ENCODE measurements at regions not wholly inside any gene's neighbourhood (a gene's known extent, or its start where the extent isn't known, plus 50 kb on each side); places are given as distances from the start of the nearest gene placed in this dataset.

GRCh38 chr9:119788921-119789320 is 419.7 kb upstream of the BRINP1 start:
- no peak overlapping the region for H3K18ac ChIP-seq (ENCODE audit: low read depth in 1 of 2, low read length in 2 of 2)
- no peaks in the 10 kb centered on the region for H3K4me1 ChIP-seq (ENCODE audit: control insufficient read depth, insufficient read depth, low read depth, low read length)
- H3K4me2 ChIP-seq (ENCODE audit: low read length, poor library complexity, severe bottlenecking), result no peak overlapping the region
- H3K9me3 ChIP-seq (ENCODE audit: control insufficient read depth, low read length), result no peaks in the 10 kb centered on the region
- H3K79me1 ChIP-seq (replicated peaks; ENCODE audit: low read length, poor library complexity, severe bottlenecking), result no peaks in the 10 kb centered on the region
- H2AFZ ChIP-seq (ENCODE audit: low read depth, low read length), result no peak overlapping the region
- H4K91ac ChIP-seq (ENCODE audit: low read length), result no peak overlapping the region
- no peak overlapping the region for H3K4me3 ChIP-seq (ENCODE audit: insufficient read depth in 1 of 2, low read depth in 1 of 2, low read length in 2 of 2)
- no peak overlapping the region for H4K8ac ChIP-seq (ENCODE audit: low read length)
- no peak overlapping the region for H3K9ac ChIP-seq (ENCODE audit: low read length)
- no peak overlapping the region for H2BK120ac ChIP-seq (ENCODE audit: low read depth, low read length)
- H2BK15ac ChIP-seq (ENCODE audit: low read depth, poor library complexity, severe bottlenecking), result no peak overlapping the region
- H3K14ac ChIP-seq (ENCODE audit: low read length in 2 of 2), result no peak overlapping the region
- no peak overlapping the region for H3K4ac ChIP-seq (ENCODE audit: low read depth in 1 of 2, low read length in 2 of 2)
- H2AK5ac ChIP-seq (ENCODE audit: low read length, severe bottlenecking), result no peak overlapping the region
- DNase-seq, result no peak
- 67% methylated on average over 2 of the region's 2 CpGs for WGBS
- no peak overlapping the region for H3K23ac ChIP-seq (ENCODE audit: low read length in 2 of 2)
- no peak overlapping the region for H2BK12ac ChIP-seq (ENCODE audit: low read length in 2 of 2)
- peaks cover 0 to 3% of the 10 kb centered on the region in 2 experiments for H3K27me3 ChIP-seq (ENCODE audit: control insufficient read depth in 1 of 2, insufficient read depth in 1 of 2, low read length in 2 of 2)
- H2BK5ac ChIP-seq (ENCODE audit: low read depth, low read length, poor library complexity, severe bottlenecking), result no peak overlapping the region
- H3K36me3 ChIP-seq (ENCODE audit: control insufficient read depth in 1 of 2, insufficient read depth in 2 of 2, low read depth in 1 of 2, low read length in 2 of 2), result no peaks in the 10 kb centered on the region
- H3K27ac ChIP-seq (ENCODE audit: low read length, poor library complexity, severe bottlenecking), result no peak overlapping the region

GRCh38 chr9:119781886-119782285 is 412.7 kb upstream of the BRINP1 start:
- Histone ChIP-seq H3K36me3 (ENCODE audit: control insufficient read depth in 1 of 2, insufficient read depth in 2 of 2, low read depth in 1 of 2, low read length in 2 of 2) (no peaks in the 10 kb centered on the region), H3K4me3 (ENCODE audit: insufficient read depth in 1 of 2, low read depth in 1 of 2, low read length in 2 of 2) (no peak overlapping the region), H2BK12ac (ENCODE audit: low read length in 2 of 2) (no peak overlapping the region), H2BK5ac (ENCODE audit: low read depth, low read length, poor library complexity, severe bottlenecking) (no peak overlapping the region), H3K23ac (ENCODE audit: low read length in 2 of 2) (no peak overlapping the region), H3K9me3 (ENCODE audit: control insufficient read depth, low read length) (no peaks in the 10 kb centered on the region), H4K8ac (ENCODE audit: low read length) (no peak overlapping the region), H3K14ac (ENCODE audit: low read length in 2 of 2) (no peak overlapping the region), H2AFZ (ENCODE audit: low read depth, low read length) (no peak overlapping the region), H3K4me2 (ENCODE audit: low read length, poor library complexity, severe bottlenecking) (no peak overlapping the region), H3K9ac (ENCODE audit: low read length) (no peak overlapping the region), H2BK120ac (ENCODE audit: low read depth, low read length) (no peak overlapping the region), H3K27me3 (ENCODE audit: control insufficient read depth in 1 of 2, insufficient read depth in 1 of 2, low read length in 2 of 2) (no peaks in the 10 kb centered on the region), H2BK15ac (ENCODE audit: low read depth, poor library complexity, severe bottlenecking) (no peak overlapping the region), H3K27ac (ENCODE audit: low read length, poor library complexity, severe bottlenecking) (no peak overlapping the region), H3K4ac (ENCODE audit: low read depth in 1 of 2, low read length in 2 of 2) (no peak overlapping the region), H3K79me1 (replicated peaks; ENCODE audit: low read length, poor library complexity, severe bottlenecking) (no peaks in the 10 kb centered on the region), H3K4me1 (ENCODE audit: control insufficient read depth, insufficient read depth, low read depth, low read length) (no peaks in the 10 kb centered on the region), H3K18ac (ENCODE audit: low read depth in 1 of 2, low read length in 2 of 2) (no peak overlapping the region), H4K91ac (ENCODE audit: low read length) (no peak overlapping the region), H2AK5ac (ENCODE audit: low read length, severe bottlenecking) (no peak overlapping the region)
- no peak for DNase-seq

GRCh38 chr9:119775410-119775809 is 406.2 kb upstream of the BRINP1 start:
- Histone ChIP-seq H4K91ac (ENCODE audit: low read length) (no peak overlapping the region), H3K4me2 (ENCODE audit: low read length, poor library complexity, severe bottlenecking) (no peak overlapping the region), H3K18ac (ENCODE audit: low read depth in 1 of 2, low read length in 2 of 2) (no peak overlapping the region), H2AFZ (ENCODE audit: low read depth, low read length) (no peak overlapping the region), H2BK5ac (ENCODE audit: low read depth, low read length, poor library complexity, severe bottlenecking) (no peak overlapping the region), H3K27ac (ENCODE audit: low read length, poor library complexity, severe bottlenecking) (no peak overlapping the region), H2BK15ac (ENCODE audit: low read depth, poor library complexity, severe bottlenecking) (no peak overlapping the region), H3K27me3 (ENCODE audit: control insufficient read depth in 1 of 2, insufficient read depth in 1 of 2, low read length in 2 of 2) (no peaks in the 10 kb centered on the region), H2BK120ac (ENCODE audit: low read depth, low read length) (no peak overlapping the region), H2BK12ac (ENCODE audit: low read length in 2 of 2) (no peak overlapping the region), H3K36me3 (ENCODE audit: control insufficient read depth in 1 of 2, insufficient read depth in 2 of 2, low read depth in 1 of 2, low read length in 2 of 2) (no peaks in the 10 kb centered on the region), H3K9ac (ENCODE audit: low read length) (no peak overlapping the region), H3K23ac (ENCODE audit: low read length in 2 of 2) (no peak overlapping the region), H3K4me3 (ENCODE audit: insufficient read depth in 1 of 2, low read depth in 1 of 2, low read length in 2 of 2) (no peak overlapping the region), H2AK5ac (ENCODE audit: low read length, severe bottlenecking) (no peak overlapping the region), H3K79me1 (replicated peaks; ENCODE audit: low read length, poor library complexity, severe bottlenecking) (no peaks in the 10 kb centered on the region), H4K8ac (ENCODE audit: low read length) (no peak overlapping the region), H3K14ac (ENCODE audit: low read length in 2 of 2) (no peak overlapping the region), H3K9me3 (ENCODE audit: control insufficient read depth, low read length) (no peaks in the 10 kb centered on the region), H3K4me1 (ENCODE audit: control insufficient read depth, insufficient read depth, low read depth, low read length) (no peaks in the 10 kb centered on the region), H3K4ac (ENCODE audit: low read depth in 1 of 2, low read length in 2 of 2) (no peak overlapping the region)
- DNase-seq, result no peak
- WGBS, result 73% methylated on average over 3 of the region's 3 CpGs

GRCh38 chr9:119773823-119774222 is 404.6 kb upstream of the BRINP1 start:
- no peaks in the 10 kb centered on the region for H3K9me3 ChIP-seq (ENCODE audit: control insufficient read depth, low read length)
- no peak overlapping the region for H2BK120ac ChIP-seq (ENCODE audit: low read depth, low read length)
- no peaks in the 10 kb centered on the region for H3K36me3 ChIP-seq (ENCODE audit: control insufficient read depth in 1 of 2, insufficient read depth in 2 of 2, low read depth in 1 of 2, low read length in 2 of 2)
- no peak overlapping the region for H3K4me3 ChIP-seq (ENCODE audit: insufficient read depth in 1 of 2, low read depth in 1 of 2, low read length in 2 of 2)
- H4K91ac ChIP-seq (ENCODE audit: low read length), result no peak overlapping the region
- no peak overlapping the region for H3K27ac ChIP-seq (ENCODE audit: low read length, poor library complexity, severe bottlenecking)
- 22% methylated on average over 2 of the region's 2 CpGs for WGBS
- no peak overlapping the region for H3K18ac ChIP-seq (ENCODE audit: low read depth in 1 of 2, low read length in 2 of 2)
- H2AFZ ChIP-seq (ENCODE audit: low read depth, low read length), result no peak overlapping the region
- no peaks in the 10 kb centered on the region for H3K4me1 ChIP-seq (ENCODE audit: control insufficient read depth, insufficient read depth, low read depth, low read length)
- no peak overlapping the region for H2BK5ac ChIP-seq (ENCODE audit: low read depth, low read length, poor library complexity, severe bottlenecking)
- no peak overlapping the region for H4K8ac ChIP-seq (ENCODE audit: low read length)
- H3K4me2 ChIP-seq (ENCODE audit: low read length, poor library complexity, severe bottlenecking), result no peak overlapping the region
- H3K23ac ChIP-seq (ENCODE audit: low read length in 2 of 2), result no peak overlapping the region
- DNase-seq, result no peak
- no peaks in the 10 kb centered on the region for H3K27me3 ChIP-seq (ENCODE audit: control insufficient read depth in 1 of 2, insufficient read depth in 1 of 2, low read length in 2 of 2)
- H2BK12ac ChIP-seq (ENCODE audit: low read length in 2 of 2), result no peak overlapping the region
- H2AK5ac ChIP-seq (ENCODE audit: low read length, severe bottlenecking), result no peak overlapping the region
- H3K14ac ChIP-seq (ENCODE audit: low read length in 2 of 2), result no peak overlapping the region
- no peak overlapping the region for H3K4ac ChIP-seq (ENCODE audit: low read depth in 1 of 2, low read length in 2 of 2)
- H3K79me1 ChIP-seq (replicated peaks; ENCODE audit: low read length, poor library complexity, severe bottlenecking), result no peaks in the 10 kb centered on the region
- no peak overlapping the region for H2BK15ac ChIP-seq (ENCODE audit: low read depth, poor library complexity, severe bottlenecking)
- H3K9ac ChIP-seq (ENCODE audit: low read length), result no peak overlapping the region

Data from mesenchymal stem cell (in vitro differentiated cells and primary cell).